ENCODE measurements at regions not wholly inside any gene's neighbourhood (a gene's known extent, or its start where the extent isn't known, plus 50 kb on each side); places are given as distances from the start of the nearest gene placed in this dataset.

- 12% methylated on average over 4 of the region's 5 CpGs for WGBS (ENCODE audit: missing lambda C conversion rate)
- Histone ChIP-seq H3K4me3 (no peak overlapping the region), H3K9me3 (peaks cover 11% of the 10 kb centered on the region; the same call in 2 of the 3 replicates), H3K27ac (no peak overlapping the region), H3K4me1 (no peaks in the 10 kb centered on the region), H3K4me2 (no peak overlapping the region)
- DNase-seq (ENCODE audit: low read depth in 1 of 2, low spot score in 1 of 2): no peak
- POLR2A ChIA-PET: no interaction called here
- CTCF ChIA-PET: interaction anchor here (2.0 kb wide), 1 partner anchor 8 kb away, joined by 4 read pairs; no protein-coding TSS in a partner anchor
- no peak for ATAC-seq
- FAIRE-seq: no peak
- TF ChIP-seq ZSCAN20 (CRISPR knock-in tag; IDR thresholded peaks at IDR 0.05) (no peak), HDAC2 (IDR thresholded peaks at IDR 0.05) (no peak), KDM5A (IDR thresholded peaks at IDR 0.05) (no peak), MAZ (IDR thresholded peaks at IDR 0.05; ENCODE audit: borderline replicate concordance, low read depth, low read length) (no peak), PHF8 (IDR thresholded peaks at IDR 0.05; ENCODE audit: borderline replicate concordance, low read depth) (no peak), NPAS2 (CRISPR knock-in tag; IDR thresholded peaks at IDR 0.05; ENCODE audit: borderline replicate concordance) (no peak), HEYL (CRISPR knock-in tag; IDR thresholded peaks at IDR 0.05) (no peak), ZFP36 (IDR thresholded peaks at IDR 0.05; ENCODE audit: borderline replicate concordance, partially characterized antibody) (no peak), REST (IDR thresholded peaks at IDR 0.05) (no peak), FOSL2 (IDR thresholded peaks at IDR 0.05) (no peak), FOSL2 (CRISPR knock-in tag; IDR thresholded peaks at IDR 0.05) (no peak), E2F6 (IDR thresholded peaks at IDR 0.05; ENCODE audit: borderline replicate concordance, low read depth) (no peak), ZC3H11A (IDR thresholded peaks at IDR 0.05) (no peak)
Measured at GRCh38 chr10:31701546-31701945, 227.1 kb downstream of the ARHGAP12 start.

- H3K4me2 ChIP-seq: no peak overlapping the region
- FAIRE-seq: no peak
Measured at GRCh38 chr10:31700181-31700611, 228.4 kb downstream of the ARHGAP12 start.

GRCh38 chr10:31698181-31698830 lies 230.3 kb downstream of the ARHGAP12 start:
- TF ChIP-seq MAX (IDR thresholded peaks at IDR 0.05) (no peak), RNF2 (IDR thresholded peaks at IDR 0.05; ENCODE audit: borderline replicate concordance, low read depth) (no peak), HES2 (IDR thresholded peaks at IDR 0.05) (no peak), NR3C1 (IDR thresholded peaks at IDR 0.05) (no peak), E2F6 (IDR thresholded peaks at IDR 0.05; ENCODE audit: borderline replicate concordance, low read depth) (no peak), CHD2 (IDR thresholded peaks at IDR 0.05; ENCODE audit: low read length, partially characterized antibody) (no peak), EHMT2 (IDR thresholded peaks at IDR 0.05; ENCODE audit: low read depth) (no peak), HOXB5 (CRISPR knock-in tag; IDR thresholded peaks at IDR 0.05) (no peak), TP53 (CRISPR knock-in tag; IDR thresholded peaks at IDR 0.05) (no peak)
- peaks cover 8% of the 10 kb centered on the region; the same call in 2 of the 3 replicates for H3K9me3 ChIP-seq
- FAIRE-seq (no peak), DNase-seq (ENCODE audit: low read depth in 1 of 2, low spot score in 1 of 2) (no peak), ATAC-seq (no peak)
- 69% methylated on average over 11 of the region's 11 CpGs for WGBS (ENCODE audit: missing lambda C conversion rate)
- CTCF ChIA-PET: no interaction called here
- H3K4me1 ChIP-seq: no peaks in the 10 kb centered on the region
- POLR2A ChIA-PET: no interaction called here
- H3K4me3 ChIP-seq: no peak overlapping the region
- no peak overlapping the region for H3K27ac ChIP-seq
- H3K4me2 ChIP-seq: no peak overlapping the region

More at GRCh38 chr10:31700181-31700611, 228.4 kb downstream of the ARHGAP12 start:
- ATAC-seq: no peak
- no peak overlapping the region for H3K4me3 ChIP-seq
- H3K27ac ChIP-seq: no peak overlapping the region
- no peaks in the 10 kb centered on the region for H3K4me1 ChIP-seq
- 76% methylated on average over 11 of the region's 11 CpGs for WGBS (ENCODE audit: missing lambda C conversion rate)
- TF ChIP-seq SREBF2 (IDR thresholded peaks at IDR 0.05) (no peak), EHMT2 (IDR thresholded peaks at IDR 0.05; ENCODE audit: low read depth) (no peak), CBX2 (IDR thresholded peaks at IDR 0.05; ENCODE audit: borderline replicate concordance, low read depth) (no peak)
- ChIA-PET CTCF (interaction anchor here (2.0 kb wide), 1 partner anchor 7 kb away, joined by 4 read pairs; no protein-coding TSS in a partner anchor), POLR2A (no interaction called here)
- DNase-seq (ENCODE audit: low read depth in 1 of 2, low spot score in 1 of 2): no peak
- H3K9me3 ChIP-seq: peaks cover 11% of the 10 kb centered on the region; the same call in 2 of the 3 replicates
